GM19372 (cell line): ENCODE measurements at regions not wholly inside any gene's neighbourhood (a gene's known extent, or its start where the extent isn't known, plus 50 kb on each side); places are given as distances from the start of the nearest gene placed in this dataset.
A peak's percentile ranks its signal among the peaks of the same experiment; 100 is the strongest.

Experiments
- ATAC-seq: cut with Tn5 transposase; IDR thresholded peaks from one replicate; pipeline ENCODE4 v1.9.1; 2021; ENCODE audit warnings: mild to moderate bottlenecking, low read depth, moderate library complexity; ENCODE audit not compliant: unreplicated experiment

- no peak for ATAC-seq
Observed at GRCh38 chr20:21653628-21654027, 51.8 kb upstream of the PAX1 start.

- ATAC-seq: no peak
Observed at GRCh38 chr20:21643417-21643816, 62.0 kb upstream of the PAX1 start.

GRCh38 chr20:21640556-21640955 lies 64.9 kb upstream of the PAX1 start:
- ATAC-seq: no peak

GRCh38 chr20:21633829-21634228 lies 71.6 kb upstream of the PAX1 start:
- no peak for ATAC-seq

- no peak for ATAC-seq
Observed at GRCh38 chr20:21632735-21633053, 72.8 kb upstream of the PAX1 start.

GRCh38 chr20:21632031-21632734 lies 73.3 kb upstream of the PAX1 start:
- no peak for ATAC-seq

GRCh38 chr20:21628800-21629199 lies 76.7 kb upstream of the PAX1 start:
- ATAC-seq: no peak

- ATAC-seq: no peak
Observed at GRCh38 chr20:21623781-21624094, 81.7 kb upstream of the PAX1 start.

- ATAC-seq: no peak
Observed at GRCh38 chr20:21623074-21623780, 82.2 kb upstream of the PAX1 start.

GRCh38 chr20:21622097-21622857 lies 83.2 kb upstream of the PAX1 start:
- ATAC-seq: no peak

- ATAC-seq: no peak
Observed at GRCh38 chr20:21618759-21619416, 86.6 kb upstream of the PAX1 start.

GRCh38 chr20:21615617-21616080 lies 89.8 kb upstream of the PAX1 start:
- ATAC-seq: peak; percentile 70

GRCh38 chr20:21614980-21615379 lies 90.5 kb upstream of the PAX1 start:
- ATAC-seq: no peak

GRCh38 chr20:21613512-21613911 lies 92.0 kb upstream of the PAX1 start:
- no peak for ATAC-seq

GRCh38 chr20:21609981-21610380 lies 95.5 kb upstream of the PAX1 start:
- no peak for ATAC-seq

- no peak for ATAC-seq
Observed at GRCh38 chr20:21609221-21609620, 95.4 kb upstream of the NKX2-2 start.

GRCh38 chr20:21608777-21609176 lies 94.9 kb upstream of the NKX2-2 start:
- no peak for ATAC-seq

GRCh38 chr20:21607971-21608725 lies 94.3 kb upstream of the NKX2-2 start:
- no peak for ATAC-seq

- ATAC-seq: no peak
Observed at GRCh38 chr20:21601799-21602198, 87.9 kb upstream of the NKX2-2 start.

GRCh38 chr20:21586682-21587081 lies 72.8 kb upstream of the NKX2-2 start:
- ATAC-seq: no peak
